ENCODE measurements at regions not wholly inside any gene's neighbourhood (a gene's known extent, or its start where the extent isn't known, plus 50 kb on each side); places are given as distances from the start of the nearest gene placed in this dataset.

- no peak for TF ChIP-seq CTCF (conservative IDR thresholded peaks at IDR 0.05; ENCODE audit: low read length)
- H3K4me3 ChIP-seq (ENCODE audit: low read length) = no peak overlapping the region
- peak; percentile 3 for DNase-seq (ENCODE audit: low read depth)
Measured at GRCh38 chr7:79734181-79734580, 280.7 kb upstream of the MAGI2 start.

GRCh38 chr7:79732535-79732934 lies 279.1 kb upstream of the MAGI2 start:
- H3K4me3 ChIP-seq (ENCODE audit: low read length) = no peak overlapping the region
- no peak for DNase-seq (ENCODE audit: low read depth)
- TF ChIP-seq CTCF (conservative IDR thresholded peaks at IDR 0.05; ENCODE audit: low read length) = no peak

GRCh38 chr7:79730971-79731370 lies 277.5 kb upstream of the MAGI2 start:
- no peak for DNase-seq (ENCODE audit: low read depth)
- no peak for TF ChIP-seq CTCF (conservative IDR thresholded peaks at IDR 0.05; ENCODE audit: low read length)
- H3K4me3 ChIP-seq (ENCODE audit: low read length) = no peak overlapping the region

- no peak for TF ChIP-seq CTCF (conservative IDR thresholded peaks at IDR 0.05; ENCODE audit: low read length)
- no peak for DNase-seq (ENCODE audit: low read depth)
- H3K4me3 ChIP-seq (ENCODE audit: low read length) = no peak overlapping the region
Measured at GRCh38 chr7:79723833-79724618, 270.6 kb upstream of the MAGI2 start.

- no peak overlapping the region for H3K4me3 ChIP-seq (ENCODE audit: low read length)
- TF ChIP-seq CTCF (conservative IDR thresholded peaks at IDR 0.05; ENCODE audit: low read length) = no peak
- no peak for DNase-seq (ENCODE audit: low read depth)
Measured at GRCh38 chr7:79722217-79722616, 268.8 kb upstream of the MAGI2 start.

- no peak overlapping the region for H3K4me3 ChIP-seq (ENCODE audit: low read length)
- DNase-seq (ENCODE audit: low read depth) = no peak
- TF ChIP-seq CTCF (conservative IDR thresholded peaks at IDR 0.05; ENCODE audit: low read length) = no peak
Measured at GRCh38 chr7:79719216-79719615, 265.7 kb upstream of the MAGI2 start.

- TF ChIP-seq CTCF (conservative IDR thresholded peaks at IDR 0.05; ENCODE audit: low read length) = no peak
- no peak for DNase-seq (ENCODE audit: low read depth)
- H3K4me3 ChIP-seq (ENCODE audit: low read length) = no peak overlapping the region
Measured at GRCh38 chr7:79716329-79716728, 262.9 kb upstream of the MAGI2 start.
